ENCODE measurements at regions not wholly inside any gene's neighbourhood (a gene's known extent, or its start where the extent isn't known, plus 50 kb on each side); places are given as distances from the start of the nearest gene placed in this dataset.
A peak's percentile ranks its signal among the peaks of the same experiment; 100 is the strongest.

DNA sequence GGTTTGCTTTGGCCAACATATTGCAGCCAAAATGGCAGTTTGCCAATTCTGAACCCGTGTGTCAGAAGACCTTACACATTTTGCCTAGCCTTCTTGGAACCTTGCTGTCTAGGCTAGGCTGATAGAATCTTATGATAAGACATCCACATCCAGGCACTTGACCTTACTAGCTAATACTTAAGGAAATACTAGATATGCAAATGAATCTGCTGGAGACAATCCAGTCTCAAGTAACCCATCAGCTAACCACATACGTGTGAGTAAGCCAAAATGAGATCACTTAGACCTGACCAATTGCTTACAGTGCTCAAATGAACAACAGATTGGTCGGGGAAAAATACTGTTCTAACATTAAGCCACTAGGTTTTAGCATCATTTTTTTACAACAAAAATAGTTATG, 1504.6 kb upstream of the CDH9 start:
- Histone ChIP-seq H3K36me3 (replicated peaks) (no peaks in the 10 kb centered on the region), H3K27me3 (replicated peaks) (no peaks in the 10 kb centered on the region), H3K4me3 (ENCODE audit: low read depth, low read length) (no peak overlapping the region), H3K27ac (no peak overlapping the region)
- in situ Hi-C loops (cut with HindIII; ENCODE audit: low pct_ligation_motif_present, low sequenced_read_pairs): no loop called here
- DNase-seq: peak; percentile 92
- TF ChIP-seq, protein P1, sequence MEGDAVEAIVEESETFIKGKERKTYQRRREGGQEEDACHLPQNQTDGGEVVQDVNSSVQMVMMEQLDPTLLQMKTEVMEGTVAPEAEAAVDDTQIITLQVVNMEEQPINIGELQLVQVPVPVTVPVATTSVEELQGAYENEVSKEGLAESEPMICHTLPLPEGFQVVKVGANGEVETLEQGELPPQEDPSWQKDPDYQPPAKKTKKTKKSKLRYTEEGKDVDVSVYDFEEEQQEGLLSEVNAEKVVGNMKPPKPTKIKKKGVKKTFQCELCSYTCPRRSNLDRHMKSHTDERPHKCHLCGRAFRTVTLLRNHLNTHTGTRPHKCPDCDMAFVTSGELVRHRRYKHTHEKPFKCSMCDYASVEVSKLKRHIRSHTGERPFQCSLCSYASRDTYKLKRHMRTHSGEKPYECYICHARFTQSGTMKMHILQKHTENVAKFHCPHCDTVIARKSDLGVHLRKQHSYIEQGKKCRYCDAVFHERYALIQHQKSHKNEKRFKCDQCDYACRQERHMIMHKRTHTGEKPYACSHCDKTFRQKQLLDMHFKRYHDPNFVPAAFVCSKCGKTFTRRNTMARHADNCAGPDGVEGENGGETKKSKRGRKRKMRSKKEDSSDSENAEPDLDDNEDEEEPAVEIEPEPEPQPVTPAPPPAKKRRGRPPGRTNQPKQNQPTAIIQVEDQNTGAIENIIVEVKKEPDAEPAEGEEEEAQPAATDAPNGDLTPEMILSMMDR (IDR thresholded peaks at IDR 0.05; ENCODE audit: low read depth, low read length, missing control alignments): no peak

DNA sequence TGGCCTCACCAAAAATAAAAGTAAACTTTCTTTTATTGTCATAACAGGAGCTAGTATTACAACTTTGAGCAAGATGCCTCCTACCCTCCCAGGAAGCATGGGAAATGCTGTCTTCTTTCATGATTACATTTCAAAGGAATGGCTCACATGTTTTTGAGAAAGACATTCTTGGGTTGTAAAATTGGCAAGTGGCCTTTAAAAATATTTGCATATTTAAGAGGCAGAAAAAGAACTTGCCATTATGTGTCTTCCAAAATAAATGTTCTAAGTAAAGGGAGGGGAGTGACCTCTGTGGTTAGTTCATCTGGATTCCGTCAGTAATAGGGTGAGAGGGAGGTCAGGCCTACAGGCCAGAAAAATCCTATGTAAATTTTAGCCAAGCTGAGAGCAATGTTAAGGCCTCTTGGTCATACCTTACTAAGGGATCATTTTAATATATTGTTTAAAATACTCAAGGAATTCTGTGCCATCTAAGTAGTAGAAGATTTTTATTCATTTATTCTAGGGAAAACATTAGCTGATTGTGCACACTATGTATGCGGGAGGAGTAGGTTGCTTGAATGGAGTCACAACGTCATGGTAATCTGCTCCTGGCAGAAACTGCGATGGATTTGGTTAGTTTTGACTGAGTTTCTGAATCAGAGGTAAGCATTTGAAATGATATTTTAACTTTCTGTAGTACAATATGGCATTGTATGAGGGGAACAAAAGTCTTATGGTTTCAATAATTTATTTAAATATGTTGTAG, 1485.7 kb upstream of the CDH9 start:
- Histone ChIP-seq H3K4me3 (ENCODE audit: low read depth, low read length) (no peak overlapping the region), H3K27me3 (replicated peaks) (no peaks in the 10 kb centered on the region), H3K27ac (peak overlapping the region; percentile 93), H3K36me3 (replicated peaks) (no peaks in the 10 kb centered on the region)
- TF ChIP-seq, protein P1 (IDR thresholded peaks at IDR 0.05; ENCODE audit: low read depth, low read length, missing control alignments): no peak
- in situ Hi-C loops (cut with HindIII; ENCODE audit: low pct_ligation_motif_present, low sequenced_read_pairs): no loop called here
- peak; percentile 94 for DNase-seq

DNA sequence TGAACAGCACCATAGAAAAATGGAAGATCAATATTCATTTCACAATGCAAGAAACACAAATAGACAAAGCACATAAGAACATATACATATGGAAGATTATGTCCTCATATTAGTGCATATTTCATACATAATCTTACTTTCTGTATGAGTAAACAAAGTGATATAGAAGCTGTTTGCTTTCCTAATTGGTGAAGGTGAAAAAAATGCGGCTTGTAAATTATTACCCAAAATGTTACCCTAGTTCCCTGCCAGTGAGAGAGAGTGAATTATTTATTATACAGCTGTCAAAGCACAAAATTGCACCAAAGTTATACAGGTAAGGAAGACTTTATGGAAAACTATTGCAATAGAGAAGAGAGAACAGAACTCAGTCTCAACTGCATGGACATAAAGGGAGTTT, 1485.0 kb upstream of the CDH9 start:
- H3K27ac ChIP-seq: peak overlapping the region; percentile 93
- H3K36me3 ChIP-seq (replicated peaks): no peaks in the 10 kb centered on the region
- no peak overlapping the region for H3K4me3 ChIP-seq (ENCODE audit: low read depth, low read length)
- no peaks in the 10 kb centered on the region for H3K27me3 ChIP-seq (replicated peaks)
- in situ Hi-C loops (cut with HindIII; ENCODE audit: low pct_ligation_motif_present, low sequenced_read_pairs): no loop called here
- TF ChIP-seq, protein P1 (IDR thresholded peaks at IDR 0.05; ENCODE audit: low read depth, low read length, missing control alignments): no peak
- DNase-seq: no peak

DNA sequence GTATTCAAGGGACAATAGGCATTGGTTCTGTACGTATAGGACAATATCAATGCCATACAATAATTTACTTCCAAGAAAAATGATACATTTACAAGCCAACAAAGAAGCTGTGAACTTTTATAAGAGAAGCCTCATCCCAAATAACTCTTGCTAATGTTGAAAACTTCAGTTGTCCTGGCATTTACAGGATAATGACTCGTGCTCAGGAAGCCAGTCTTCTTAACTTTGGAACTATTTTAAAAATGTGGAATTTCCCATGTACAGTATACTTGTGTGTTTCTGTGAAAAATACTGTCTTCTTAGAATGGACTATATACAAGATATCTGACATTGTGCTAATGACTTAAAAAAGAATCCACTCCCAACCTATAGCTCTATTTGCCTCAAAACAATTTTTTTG, 1479.3 kb upstream of the CDH9 start:
- in situ Hi-C loops (cut with HindIII; ENCODE audit: low pct_ligation_motif_present, low sequenced_read_pairs): no loop called here
- TF ChIP-seq, protein P1 (IDR thresholded peaks at IDR 0.05; ENCODE audit: low read depth, low read length, missing control alignments): no peak

DNA sequence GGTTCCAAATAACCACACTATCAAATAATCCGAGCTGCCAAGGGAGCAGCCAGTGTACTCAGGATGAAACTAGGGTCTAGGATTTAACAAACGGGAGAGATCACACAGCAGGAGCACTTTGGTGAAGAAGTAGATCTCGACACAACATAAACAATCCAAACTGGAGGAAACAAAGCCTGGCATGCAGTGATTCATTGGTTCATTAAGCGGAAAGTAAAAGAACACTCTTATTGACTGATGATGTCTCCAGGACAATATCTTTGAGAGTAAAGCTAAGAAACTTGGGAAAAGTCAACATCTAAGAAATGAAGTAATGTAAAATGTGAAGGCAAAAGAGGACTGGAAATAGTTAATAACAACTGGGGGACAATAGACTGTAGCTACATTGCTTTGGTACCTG, 1478.3 kb upstream of the CDH9 start:
- Histone ChIP-seq H3K4me3 (ENCODE audit: low read depth, low read length) (no peak overlapping the region), H3K27ac (no peak overlapping the region), H3K36me3 (replicated peaks) (no peaks in the 10 kb centered on the region), H3K27me3 (replicated peaks) (no peaks in the 10 kb centered on the region)
- TF ChIP-seq, protein P1 (IDR thresholded peaks at IDR 0.05; ENCODE audit: low read depth, low read length, missing control alignments): no peak
- DNase-seq: peak; percentile 25
- in situ Hi-C loops (cut with HindIII; ENCODE audit: low pct_ligation_motif_present, low sequenced_read_pairs): no loop called here

More for the DNA sequence above, 1479.3 kb upstream of the CDH9 start:
- H3K4me3 ChIP-seq (ENCODE audit: low read depth, low read length): no peak overlapping the region
- no peak overlapping the region for H3K27ac ChIP-seq
- no peak for DNase-seq
- no peaks in the 10 kb centered on the region for H3K27me3 ChIP-seq (replicated peaks)
- H3K36me3 ChIP-seq (replicated peaks): no peaks in the 10 kb centered on the region

DNA sequence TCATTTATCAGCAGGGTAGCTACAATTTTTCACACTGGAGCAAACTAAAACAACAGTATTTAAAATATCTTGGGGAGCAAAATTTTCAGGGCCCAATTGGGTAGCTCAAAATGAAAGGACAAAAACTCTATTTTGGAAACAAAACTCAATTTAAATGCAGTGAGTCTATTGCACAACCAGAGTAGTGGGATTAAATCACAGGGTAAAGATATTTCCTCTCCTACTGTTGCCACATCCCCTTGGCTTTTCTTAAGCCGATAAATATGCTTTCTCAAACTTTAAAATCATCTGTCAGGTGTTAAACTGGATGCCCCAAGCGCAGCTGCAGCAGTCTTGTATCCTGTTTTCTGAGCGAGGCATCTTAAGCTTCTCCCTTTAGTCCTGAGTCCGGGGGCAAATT, 1474.3 kb upstream of the CDH9 start:
- TF ChIP-seq, protein P1 (IDR thresholded peaks at IDR 0.05; ENCODE audit: low read depth, low read length, missing control alignments): no peak
- Histone ChIP-seq H3K27ac (no peak overlapping the region), H3K36me3 (replicated peaks) (no peaks in the 10 kb centered on the region), H3K27me3 (replicated peaks) (no peaks in the 10 kb centered on the region), H3K4me3 (ENCODE audit: low read depth, low read length) (no peak overlapping the region)
- in situ Hi-C loops (cut with HindIII; ENCODE audit: low pct_ligation_motif_present, low sequenced_read_pairs): no loop called here
- no peak for DNase-seq

Measured in brain microvascular endothelial cell (primary cell).